A673 (cell line): ENCODE measurements at regions not wholly inside any gene's neighbourhood (a gene's known extent, or its start where the extent isn't known, plus 50 kb on each side); places are given as distances from the start of the nearest gene placed in this dataset.

Source experiments
- EZH2 ChIP-seq: fragments of 200-600 bp; sonication (generic); IDR thresholded peaks from 2 replicates; pipeline ENCODE4 v1.6.1; 2017; ENCODE audit warnings: borderline replicate concordance, low read depth, mild to moderate bottlenecking, mixed read lengths, antibody characterized with exemption, low read length; ENCODE audit not compliant: poor library complexity, severe bottlenecking
- TF ChIP-seq, protein P1 (sequence below): fragments of 300-800, 200-600 bp; sonication (generic); conservative IDR thresholded peaks from 2 replicates; pipeline ENCODE4 v1.5.1; 2017; ENCODE audit warnings: low read depth, mild to moderate bottlenecking, antibody characterized with exemption, low read length, moderate library complexity, mixed read lengths

GRCh38 chr12:78641837-78642423, 222.6 kb upstream of the SYT1 start:
- TF ChIP-seq, protein P1, sequence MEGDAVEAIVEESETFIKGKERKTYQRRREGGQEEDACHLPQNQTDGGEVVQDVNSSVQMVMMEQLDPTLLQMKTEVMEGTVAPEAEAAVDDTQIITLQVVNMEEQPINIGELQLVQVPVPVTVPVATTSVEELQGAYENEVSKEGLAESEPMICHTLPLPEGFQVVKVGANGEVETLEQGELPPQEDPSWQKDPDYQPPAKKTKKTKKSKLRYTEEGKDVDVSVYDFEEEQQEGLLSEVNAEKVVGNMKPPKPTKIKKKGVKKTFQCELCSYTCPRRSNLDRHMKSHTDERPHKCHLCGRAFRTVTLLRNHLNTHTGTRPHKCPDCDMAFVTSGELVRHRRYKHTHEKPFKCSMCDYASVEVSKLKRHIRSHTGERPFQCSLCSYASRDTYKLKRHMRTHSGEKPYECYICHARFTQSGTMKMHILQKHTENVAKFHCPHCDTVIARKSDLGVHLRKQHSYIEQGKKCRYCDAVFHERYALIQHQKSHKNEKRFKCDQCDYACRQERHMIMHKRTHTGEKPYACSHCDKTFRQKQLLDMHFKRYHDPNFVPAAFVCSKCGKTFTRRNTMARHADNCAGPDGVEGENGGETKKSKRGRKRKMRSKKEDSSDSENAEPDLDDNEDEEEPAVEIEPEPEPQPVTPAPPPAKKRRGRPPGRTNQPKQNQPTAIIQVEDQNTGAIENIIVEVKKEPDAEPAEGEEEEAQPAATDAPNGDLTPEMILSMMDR = peak; percentile 49
- no peak for TF ChIP-seq EZH2
